HG03045 (cell line): ENCODE measurements at regions not wholly inside any gene's neighbourhood (a gene's known extent, or its start where the extent isn't known, plus 50 kb on each side); places are given as distances from the start of the nearest gene placed in this dataset.

Experiments
- ATAC-seq: cut with Tn5 transposase; IDR thresholded peaks from one replicate; pipeline ENCODE4 v1.9.1; 2021; ENCODE audit warnings: mild to moderate bottlenecking, moderate library complexity; ENCODE audit not compliant: unreplicated experiment

DNA sequence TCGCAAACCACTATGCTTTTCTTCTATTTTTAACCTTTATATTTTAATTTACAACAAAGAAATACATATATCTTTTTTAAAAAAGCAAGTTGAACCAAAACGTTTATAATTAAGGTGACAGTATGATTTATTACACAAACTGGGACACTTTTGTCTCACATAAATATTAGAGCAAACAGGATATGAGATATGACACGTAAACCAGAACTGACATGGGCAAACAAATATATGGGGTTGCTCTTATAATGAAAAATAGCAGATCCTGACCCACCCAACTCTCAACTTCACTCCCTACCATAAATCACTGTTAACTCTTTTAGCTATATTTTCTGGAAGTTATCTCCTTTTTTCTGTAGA, 177.0 kb upstream of the EDNRA start:
- no peak for ATAC-seq

DNA sequence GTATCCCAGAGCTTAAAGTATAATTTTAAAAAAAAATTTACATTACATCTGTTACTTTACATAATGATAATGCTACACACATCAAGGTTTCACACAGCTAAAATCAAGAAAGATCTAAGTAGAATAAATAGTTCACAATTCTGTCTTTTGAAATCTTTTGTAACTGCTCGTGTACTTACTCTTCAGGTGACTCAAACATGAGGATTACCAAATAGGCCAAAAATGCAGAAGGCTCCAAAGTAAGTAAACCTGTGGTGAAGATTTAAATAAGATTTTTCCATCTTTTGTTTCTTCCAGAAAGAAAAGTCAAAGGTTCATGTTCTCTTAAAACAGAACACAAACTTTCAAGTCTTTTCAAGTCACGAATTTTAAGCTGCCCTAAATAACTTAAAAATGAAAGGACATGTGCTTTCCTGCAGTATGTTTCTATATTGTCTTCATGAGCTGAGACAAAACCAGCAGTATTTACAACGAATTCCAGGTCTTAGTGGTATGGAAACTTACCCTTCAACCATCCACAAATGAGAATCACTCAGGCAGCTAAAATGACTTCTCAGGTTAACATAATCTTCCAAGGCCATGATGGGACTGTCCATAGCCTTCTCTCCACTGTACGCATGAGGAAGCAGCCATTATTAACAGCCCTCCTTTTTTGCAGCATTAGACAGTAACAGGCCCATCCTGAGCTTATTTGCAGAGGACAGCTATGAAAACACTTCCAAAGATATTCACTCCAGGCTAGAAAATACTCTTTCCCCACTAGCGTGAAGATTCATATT, 172.8 kb upstream of the EDNRA start:
- ATAC-seq = no peak

DNA sequence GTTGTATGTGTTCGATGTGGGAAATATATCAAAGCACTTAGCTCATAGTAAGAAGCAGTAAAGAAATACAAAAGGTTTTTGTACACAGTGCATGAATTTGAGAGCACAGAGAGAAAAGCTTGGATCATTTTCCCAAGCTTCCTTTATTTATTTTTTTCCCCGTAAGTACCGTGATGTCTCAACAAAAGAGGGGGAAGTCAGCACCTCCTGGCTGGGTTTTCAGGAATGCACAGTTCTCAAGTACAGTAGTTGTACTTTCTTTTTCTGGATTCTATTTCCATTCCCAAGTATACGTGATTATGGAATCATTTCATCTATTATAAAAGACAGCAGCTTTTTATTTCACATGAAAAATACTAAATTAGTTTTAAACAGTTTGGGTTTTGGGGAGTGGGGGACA, 171.5 kb upstream of the EDNRA start:
- ATAC-seq = no peak

DNA sequence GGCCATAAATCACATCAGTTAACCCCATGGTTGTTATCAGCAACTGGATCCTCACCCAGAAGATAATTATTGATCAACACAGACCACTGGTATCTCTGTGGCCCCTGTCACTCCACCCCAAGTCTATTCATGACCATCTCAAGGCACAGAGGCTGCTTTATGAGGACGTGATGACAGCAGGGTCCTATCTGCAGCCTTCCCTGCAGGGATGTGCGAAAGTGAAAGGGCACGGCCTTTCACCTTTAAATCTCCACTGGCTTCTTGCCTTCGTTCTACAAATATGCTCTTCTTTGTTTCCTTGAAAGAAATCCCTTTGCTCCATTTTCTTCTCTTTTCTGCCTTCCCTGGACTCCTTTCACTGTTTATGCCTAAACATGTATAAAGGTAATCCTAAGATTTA, 170.6 kb upstream of the EDNRA start:
- ATAC-seq = no peak

DNA sequence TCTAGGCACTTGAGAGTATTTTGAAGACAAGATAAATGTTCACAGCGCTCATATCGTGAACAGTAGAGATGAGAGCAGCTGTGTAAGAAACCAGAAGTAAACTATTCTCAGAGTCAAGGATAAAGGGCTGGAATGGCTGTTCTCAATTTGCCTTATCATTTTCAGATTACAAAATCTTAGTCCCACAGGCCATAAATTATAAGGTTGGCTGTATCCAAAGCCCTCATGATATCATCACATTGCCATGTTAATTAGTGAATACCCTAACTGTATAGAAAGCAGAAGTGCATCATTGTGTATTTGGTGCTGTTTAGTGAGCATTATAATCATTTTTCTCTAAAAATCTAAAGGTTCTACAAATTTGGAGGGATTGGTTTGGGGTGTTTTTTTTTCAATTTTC, 168.9 kb upstream of the EDNRA start:
- no peak for ATAC-seq

DNA sequence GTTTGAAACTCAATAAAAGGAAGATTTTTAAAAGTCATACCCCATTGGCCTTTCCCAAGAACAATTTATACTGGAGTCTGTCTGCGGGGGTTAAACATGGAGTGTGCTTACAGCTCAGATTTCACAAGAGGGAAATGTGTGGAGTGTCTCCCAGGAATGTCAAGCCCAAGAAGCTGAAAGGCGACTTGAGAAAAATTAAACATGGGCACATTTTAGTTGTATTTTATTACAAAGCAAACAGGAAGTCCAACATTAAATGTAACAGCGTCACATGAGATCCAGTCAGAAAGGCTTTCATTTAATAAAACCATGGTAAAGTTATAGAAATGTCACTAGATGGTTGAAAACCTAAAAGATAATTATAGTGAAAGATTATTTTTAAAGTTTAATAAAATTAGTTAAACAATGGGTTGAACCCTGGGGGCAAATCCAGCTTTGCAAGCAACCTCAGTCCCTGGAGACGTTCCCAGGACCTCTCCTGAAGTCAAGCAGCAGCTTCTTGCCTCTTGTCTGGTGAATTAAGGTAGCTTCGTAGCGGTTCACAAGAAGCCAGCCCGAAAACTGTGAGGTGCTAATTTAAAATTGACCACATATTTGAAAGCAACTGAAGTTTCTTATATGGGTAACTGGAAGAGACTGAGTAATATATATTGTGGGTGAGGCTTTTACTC, 168.4 kb upstream of the EDNRA start:
- no peak for ATAC-seq

DNA sequence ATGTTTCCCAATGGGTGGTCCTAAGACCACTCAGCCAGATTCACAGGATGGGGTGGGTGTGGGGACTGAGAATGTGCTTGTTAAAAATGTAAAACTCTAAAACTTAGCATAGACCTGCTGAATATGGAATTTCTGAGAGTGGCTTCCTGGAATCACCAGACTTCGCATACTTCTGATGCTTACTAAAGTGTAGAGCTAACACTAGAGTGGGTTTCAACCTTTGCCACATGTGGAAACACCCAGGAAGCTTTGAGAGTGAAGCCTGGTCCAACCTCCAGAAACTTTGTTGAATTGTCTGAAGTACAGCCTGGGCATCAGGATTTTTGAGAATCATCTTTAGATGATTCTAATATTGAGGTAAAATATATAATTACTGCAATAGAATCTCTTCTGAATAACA, 167.8 kb upstream of the EDNRA start:
- no peak for ATAC-seq

DNA sequence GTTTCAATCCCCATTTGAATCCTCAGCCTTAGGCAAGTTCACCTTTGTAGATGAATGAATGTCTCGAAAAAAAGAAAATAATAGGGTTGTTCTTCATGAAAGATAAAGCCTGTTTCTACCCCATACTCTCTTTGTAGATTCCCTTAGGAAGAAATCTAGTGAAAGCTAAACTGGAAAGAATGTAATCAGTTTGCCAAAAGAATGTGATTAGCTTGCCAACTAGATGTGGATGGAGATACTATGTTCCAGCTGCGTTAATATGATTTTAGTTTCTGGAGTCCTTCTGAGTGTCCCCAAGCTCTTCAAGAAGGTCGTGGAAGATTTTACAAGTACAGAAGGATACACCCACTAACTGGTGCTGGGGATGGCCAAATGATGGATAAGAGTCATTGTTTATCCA, 162.3 kb upstream of the EDNRA start:
- no peak for ATAC-seq

DNA sequence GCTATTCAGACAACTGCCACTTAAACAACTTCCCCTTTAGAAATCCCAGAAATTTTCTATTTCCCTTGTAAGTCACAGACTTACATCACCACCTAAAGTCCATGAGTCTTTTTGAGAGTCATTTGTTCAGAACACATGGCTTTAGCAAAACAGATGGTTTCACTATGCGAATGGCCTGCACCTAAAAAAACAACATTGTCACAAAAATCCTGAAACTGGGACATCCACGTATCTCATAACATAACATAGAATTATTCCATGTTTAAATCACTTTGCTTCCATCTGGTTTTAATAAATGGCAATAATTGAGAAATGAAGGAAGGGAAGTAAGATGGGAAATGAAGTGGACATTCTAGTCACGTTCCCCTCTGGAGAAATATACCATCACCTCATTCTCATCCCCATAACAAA, 155.3 kb upstream of the EDNRA start:
- no peak for ATAC-seq

DNA sequence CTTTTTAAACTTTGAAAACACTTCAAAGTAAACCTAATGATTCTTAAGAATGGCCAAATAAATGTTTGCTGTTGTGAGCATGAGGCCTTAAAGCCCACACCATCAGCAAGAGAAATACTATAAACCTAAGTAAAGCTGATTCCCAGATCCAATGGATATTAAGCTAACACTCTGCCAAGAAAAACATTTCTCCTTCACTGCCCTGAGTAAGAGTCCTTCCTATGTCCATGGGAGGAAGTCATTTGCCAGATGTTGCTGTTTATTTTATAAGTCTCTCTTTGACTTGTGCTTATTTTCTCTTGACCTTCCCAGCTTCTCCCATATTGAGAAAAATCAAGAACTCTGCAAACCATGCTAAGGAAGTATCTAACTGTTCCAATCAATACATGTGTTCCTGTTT, 154.3 kb upstream of the EDNRA start:
- no peak for ATAC-seq

DNA sequence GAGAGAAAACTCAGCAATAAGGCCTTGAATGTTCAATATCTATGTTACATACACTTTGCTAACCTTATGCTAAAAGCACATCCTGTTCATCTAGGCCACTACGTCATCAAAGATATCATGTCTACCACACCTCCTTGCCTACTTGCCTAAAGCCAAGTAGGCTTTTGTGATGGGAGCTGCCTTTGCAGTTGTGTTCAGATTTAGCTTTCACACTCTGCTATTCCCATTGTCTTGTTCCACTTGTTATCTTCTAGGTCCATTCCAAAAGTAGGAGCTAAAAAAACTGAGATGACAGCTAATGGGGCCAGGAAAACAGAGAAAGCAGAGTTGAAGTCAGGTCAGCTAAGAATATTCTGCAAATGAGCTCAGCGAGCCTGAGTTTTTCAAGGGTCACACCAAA, 153.6 kb upstream of the EDNRA start:
- ATAC-seq = no peak

DNA sequence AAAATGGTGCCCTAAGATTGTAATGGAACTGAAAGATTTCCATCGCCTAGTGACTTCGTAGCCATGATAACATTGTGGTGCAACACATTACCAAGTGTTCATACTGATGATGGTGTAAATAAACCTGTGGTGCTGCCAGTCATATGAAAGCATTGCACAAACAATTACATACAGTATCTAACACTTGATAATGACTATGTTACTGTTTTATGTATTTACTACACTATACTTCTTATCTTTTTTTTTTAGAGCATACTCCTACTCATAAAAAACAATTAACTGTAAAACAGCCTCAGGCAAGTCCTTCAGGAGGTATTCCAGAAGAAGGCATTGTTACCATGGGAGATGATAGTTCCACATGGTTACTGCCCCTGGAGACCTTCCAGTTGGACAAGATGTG, 152.7 kb upstream of the EDNRA start:
- no peak for ATAC-seq

DNA sequence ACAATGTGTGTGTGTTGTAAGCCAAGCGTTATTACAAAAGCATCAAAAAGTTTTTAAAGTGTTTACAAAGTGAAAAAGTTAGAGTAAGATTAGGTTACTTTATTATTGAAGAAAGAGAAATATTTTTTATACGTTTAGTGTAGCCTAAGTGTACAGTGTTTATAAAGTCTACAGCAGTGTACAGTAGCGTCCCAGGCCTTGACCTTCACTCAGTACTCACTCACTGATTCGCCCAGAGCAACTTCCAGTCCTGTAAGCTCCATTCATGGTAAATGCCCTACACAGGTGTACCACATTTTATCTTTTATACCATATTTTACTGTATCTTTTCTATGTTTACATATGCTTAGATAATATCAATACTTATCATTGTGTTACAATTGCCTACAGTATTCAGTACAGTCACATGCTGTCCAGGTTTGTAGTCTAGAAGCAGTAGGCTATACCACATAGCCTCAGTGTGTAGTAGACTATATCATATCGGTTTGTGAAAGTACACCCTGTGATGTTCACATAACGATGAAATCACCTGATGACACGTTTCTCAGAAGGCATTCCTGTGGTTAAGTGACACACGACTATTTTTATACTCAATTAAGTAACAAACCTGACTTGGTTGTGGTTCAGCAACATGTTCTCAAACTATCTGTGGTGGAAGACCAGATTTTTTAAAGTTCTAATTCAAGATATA, 152.0 kb upstream of the EDNRA start:
- no peak for ATAC-seq

DNA sequence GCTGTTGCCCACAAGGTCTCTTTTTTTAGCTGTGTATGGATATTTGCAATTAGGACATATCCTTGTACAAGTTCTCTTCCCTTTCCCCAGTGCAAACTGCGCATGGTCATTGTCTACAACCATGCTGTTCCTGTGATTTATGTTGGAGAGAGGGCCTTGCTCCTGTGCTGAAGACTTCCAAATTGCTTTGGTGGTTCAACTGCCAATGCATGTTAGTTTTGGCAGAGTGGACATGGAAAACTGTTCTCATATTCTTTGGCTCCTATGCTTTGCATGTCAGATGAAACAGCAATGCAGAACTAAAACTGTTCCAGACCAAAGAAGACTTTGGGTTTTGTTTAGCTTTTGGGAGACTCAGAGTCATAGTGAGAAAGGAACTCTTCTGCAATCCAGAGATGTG, 148.8 kb upstream of the EDNRA start:
- ATAC-seq = no peak

DNA sequence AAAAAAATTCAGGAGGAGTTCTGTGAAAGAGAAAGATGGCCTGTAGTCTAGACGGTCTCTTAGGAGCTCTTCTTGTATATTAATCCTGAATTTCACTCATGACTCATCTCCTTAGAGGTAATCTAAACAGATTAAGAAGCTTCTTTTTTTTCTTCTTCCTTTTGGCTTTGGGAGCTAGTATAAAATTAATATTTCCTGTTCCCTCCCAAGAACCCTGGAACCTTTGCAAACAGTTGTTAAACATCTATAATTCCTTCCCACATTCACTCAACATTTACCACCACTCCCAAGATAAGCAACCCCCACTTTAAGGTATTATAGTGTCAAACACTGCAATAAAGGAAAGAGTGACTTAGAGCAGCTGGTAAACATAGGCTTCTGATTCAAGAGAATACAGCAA, 146.4 kb upstream of the EDNRA start:
- ATAC-seq = no peak

DNA sequence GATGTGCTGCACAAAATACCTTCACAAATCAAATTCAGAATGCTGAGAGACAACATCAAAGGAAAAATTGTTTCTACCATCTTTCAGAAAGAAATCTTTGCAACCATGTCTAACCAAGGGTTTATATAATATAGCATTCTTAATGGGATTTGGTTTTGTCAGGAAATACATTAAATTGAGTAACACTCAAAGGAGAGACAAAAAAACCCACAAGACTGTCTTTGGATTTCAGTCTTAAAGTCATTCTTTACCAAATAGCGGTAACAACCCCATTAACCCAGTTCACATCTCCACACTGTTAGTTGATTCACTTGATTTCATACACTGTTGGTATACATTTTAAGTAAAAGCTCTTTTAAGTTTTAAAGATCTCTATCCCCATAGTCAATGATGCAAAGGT, 145.7 kb upstream of the EDNRA start:
- ATAC-seq = no peak

DNA sequence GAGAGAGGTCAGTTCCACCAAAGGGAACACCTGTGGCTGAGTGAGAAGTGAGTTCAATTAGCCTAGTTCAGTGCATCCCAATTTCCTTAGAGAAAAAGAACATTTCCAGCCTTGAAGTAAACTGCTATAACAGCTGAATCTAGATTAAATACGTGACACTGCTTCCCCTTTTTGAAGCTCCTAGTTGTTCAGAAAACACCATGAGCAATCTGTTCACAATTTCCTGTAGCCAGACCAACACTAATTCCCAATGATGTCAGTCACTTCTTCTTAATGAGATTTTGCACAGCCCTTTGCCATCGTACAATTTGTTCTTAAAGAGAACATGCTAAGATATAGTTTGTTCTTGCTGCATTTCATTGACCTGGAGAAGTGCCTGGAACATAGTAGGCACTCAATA, 144.6 kb upstream of the EDNRA start:
- no peak for ATAC-seq

DNA sequence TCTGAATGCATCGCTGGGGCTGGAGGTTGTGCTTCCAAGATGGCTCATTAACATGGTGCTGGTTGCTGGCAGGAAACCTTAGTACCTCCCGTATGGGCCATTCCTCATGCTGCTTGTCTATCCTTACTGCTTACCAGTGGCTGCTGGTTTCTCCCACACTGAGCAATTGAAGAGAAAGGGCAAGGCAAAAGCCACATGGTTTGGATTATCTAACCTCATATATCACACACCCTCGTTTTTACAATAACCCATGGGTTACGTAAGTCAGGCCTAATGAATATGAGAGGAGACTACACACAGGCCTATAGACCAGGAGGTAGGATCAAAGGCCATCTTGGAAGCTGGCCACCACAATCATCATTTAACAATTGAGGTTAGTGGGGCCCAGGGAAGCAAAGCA, 141.8 kb upstream of the EDNRA start:
- ATAC-seq = no peak

DNA sequence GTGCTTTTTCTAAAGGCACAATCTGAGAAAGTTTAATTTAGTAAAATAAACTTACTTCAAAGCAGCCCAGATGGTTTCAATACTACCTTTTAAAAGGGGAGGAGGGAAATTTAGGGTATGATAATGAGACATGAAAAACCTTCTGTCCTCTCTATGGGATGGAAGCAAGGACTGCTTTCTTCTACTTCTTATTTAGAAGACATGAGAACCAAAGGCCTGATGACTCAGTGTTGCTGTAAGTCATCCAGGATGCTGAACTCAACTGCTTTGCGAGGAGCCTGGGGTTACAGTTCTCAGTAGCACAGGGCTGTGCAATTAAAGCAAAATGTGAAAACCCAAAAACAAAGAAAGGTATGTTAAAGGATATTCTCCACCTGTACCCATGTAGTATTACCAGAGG, 140.8 kb upstream of the EDNRA start:
- ATAC-seq = no peak

DNA sequence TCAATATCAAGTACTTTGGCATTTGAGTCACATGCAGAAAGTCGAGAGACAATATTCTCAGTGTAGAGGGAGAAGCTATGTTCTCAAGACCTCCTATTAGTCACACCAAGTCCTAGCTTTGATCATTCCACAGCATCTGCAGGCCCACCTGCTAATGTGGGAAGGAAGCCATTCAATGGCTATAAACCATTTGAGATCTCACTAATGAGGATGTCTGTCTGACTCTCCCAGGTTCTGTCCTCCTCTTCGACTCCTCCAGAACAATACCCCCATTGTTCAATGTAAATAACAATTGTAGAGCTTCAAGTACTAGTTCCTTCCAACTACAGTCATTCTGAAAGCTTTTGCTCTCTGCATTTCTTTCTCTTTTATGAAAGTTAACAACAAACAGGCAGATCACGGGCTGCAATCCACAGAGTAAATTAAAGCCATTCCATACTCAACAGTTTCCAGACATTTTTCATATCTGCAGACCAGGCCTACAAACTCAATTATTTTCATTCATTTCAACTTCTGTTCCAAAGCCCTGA, 140.2 kb upstream of the EDNRA start:
- no peak for ATAC-seq

DNA sequence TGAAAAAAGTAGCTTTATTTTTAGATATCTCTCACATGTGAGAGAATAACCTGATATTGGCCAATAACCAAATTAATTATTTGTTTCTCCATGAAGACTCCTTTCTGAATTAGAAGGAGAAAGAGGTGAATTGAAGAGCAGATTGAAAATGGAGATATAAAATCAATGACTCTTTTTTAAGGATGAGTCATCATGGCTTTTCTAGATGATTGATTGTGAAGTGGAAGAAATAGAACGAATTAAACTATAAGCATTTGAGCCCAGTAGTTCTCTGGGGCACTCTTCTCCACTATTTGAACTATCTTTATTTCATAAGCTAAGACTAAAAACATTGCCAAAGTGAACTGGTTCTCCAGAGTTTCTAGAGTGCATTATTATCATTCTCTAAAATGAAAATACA, 137.2 kb upstream of the EDNRA start:
- no peak for ATAC-seq

DNA sequence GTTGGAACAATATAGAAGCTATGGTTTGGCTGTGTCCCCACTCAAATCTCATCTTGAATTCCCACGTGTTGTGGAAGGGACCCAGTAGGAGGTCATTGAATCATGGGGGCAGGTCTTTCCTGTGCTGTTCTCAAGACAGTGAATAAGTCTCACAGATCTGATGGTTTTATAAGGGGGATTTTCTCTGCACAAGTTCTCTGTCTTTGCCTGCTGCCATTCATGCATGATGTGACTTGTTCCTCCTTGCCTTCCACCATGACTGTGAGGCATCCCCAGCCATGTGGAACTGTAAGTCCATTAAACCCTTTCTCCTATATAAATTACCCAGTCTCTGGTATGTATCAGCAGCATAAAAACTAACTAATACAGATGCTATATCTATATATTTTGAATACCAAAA, 135.2 kb upstream of the EDNRA start:
- no peak for ATAC-seq
